ENCODE measurements at regions not wholly inside any gene's neighbourhood (a gene's known extent, or its start where the extent isn't known, plus 50 kb on each side); places are given as distances from the start of the nearest gene placed in this dataset.

- TF ChIP-seq, protein P1, sequence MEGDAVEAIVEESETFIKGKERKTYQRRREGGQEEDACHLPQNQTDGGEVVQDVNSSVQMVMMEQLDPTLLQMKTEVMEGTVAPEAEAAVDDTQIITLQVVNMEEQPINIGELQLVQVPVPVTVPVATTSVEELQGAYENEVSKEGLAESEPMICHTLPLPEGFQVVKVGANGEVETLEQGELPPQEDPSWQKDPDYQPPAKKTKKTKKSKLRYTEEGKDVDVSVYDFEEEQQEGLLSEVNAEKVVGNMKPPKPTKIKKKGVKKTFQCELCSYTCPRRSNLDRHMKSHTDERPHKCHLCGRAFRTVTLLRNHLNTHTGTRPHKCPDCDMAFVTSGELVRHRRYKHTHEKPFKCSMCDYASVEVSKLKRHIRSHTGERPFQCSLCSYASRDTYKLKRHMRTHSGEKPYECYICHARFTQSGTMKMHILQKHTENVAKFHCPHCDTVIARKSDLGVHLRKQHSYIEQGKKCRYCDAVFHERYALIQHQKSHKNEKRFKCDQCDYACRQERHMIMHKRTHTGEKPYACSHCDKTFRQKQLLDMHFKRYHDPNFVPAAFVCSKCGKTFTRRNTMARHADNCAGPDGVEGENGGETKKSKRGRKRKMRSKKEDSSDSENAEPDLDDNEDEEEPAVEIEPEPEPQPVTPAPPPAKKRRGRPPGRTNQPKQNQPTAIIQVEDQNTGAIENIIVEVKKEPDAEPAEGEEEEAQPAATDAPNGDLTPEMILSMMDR (IDR thresholded peaks at IDR 0.05), result no peak
- no peak for TF ChIP-seq POLR2A (IDR thresholded peaks at IDR 0.05)
- TF ChIP-seq POLR2AphosphoS5 (IDR thresholded peaks at IDR 0.05), result no peak
- TF ChIP-seq EP300 (IDR thresholded peaks at IDR 0.05), result no peak
These were observed 208.1 kb downstream of the DMAC1 start for GRCh38 chr9:7591501-7591900.
